Kidney (tissue), 13 donors: ENCODE measurements at regions not wholly inside any gene's neighbourhood (a gene's known extent, or its start where the extent isn't known, plus 50 kb on each side); places are given as distances from the start of the nearest gene placed in this dataset.

Source experiments
- DNase-seq, 5 donors: peaks; one replicate each; pipeline ENCODE4 v3.0.0-alpha.2; 2013 to 2020
- FAIRE-seq: peaks from 2 replicates; lab custom pipeline; 2012; peaks lifted over from hg19 to GRCh38; lab: Jason Lieb, UNC
- H3K27ac ChIP-seq, 2 donors: one replicate each; pipeline ENCODE4 v1.7.0; 2013; ENCODE audit warnings: low read depth in 2 of 2, low read length in 2 of 2, inconsistent platforms in 1 of 2
- H3K27me3 ChIP-seq: one replicate; pipeline ENCODE4 v1.7.1; 2013; ENCODE audit warnings: low read length, inconsistent platforms; ENCODE audit not compliant: control insufficient read depth, insufficient read depth
- H3K36me3 ChIP-seq, 3 donors: one replicate each; pipeline versions ENCODE4 v1.7.0 to v1.7.1; 2013; ENCODE audit warnings: low read length in 3 of 3, control low read depth in 1 of 3, inconsistent platforms in 1 of 3; ENCODE audit not compliant: insufficient read depth in 3 of 3, control insufficient read depth in 2 of 3
- H3K4me1 ChIP-seq, 3 donors: one replicate each; pipeline versions ENCODE4 v1.7.0 to v1.7.1; 2013; ENCODE audit warnings: low read length in 3 of 3, inconsistent platforms in 1 of 3, low read depth in 1 of 3; ENCODE audit not compliant: control insufficient read depth in 2 of 3, insufficient read depth in 2 of 3
- H3K4me3 ChIP-seq, 3 donors: one replicate each; pipeline versions ENCODE4 v1.7.0 to v1.8.1; 2013; ENCODE audit warnings: low read length in 3 of 3, control low read depth in 1 of 3, inconsistent platforms in 1 of 3
- H3K9ac ChIP-seq, 3 donors: one replicate each; pipeline versions ENCODE4 v1.7.0 to v1.7.1; 2013; ENCODE audit warnings: low read length in 3 of 3, control low read depth in 1 of 3, inconsistent platforms in 1 of 3
- H3K9me3 ChIP-seq, 3 donors: one replicate each; pipeline versions ENCODE4 v1.7.0 to v1.7.1; 2013; ENCODE audit warnings: low read length in 3 of 3, control low read depth in 1 of 3, inconsistent platforms in 1 of 3; ENCODE audit not compliant: control insufficient read depth in 2 of 3, insufficient read depth in 1 of 3
- intact Hi-C: fragments of 100-400 bp; cut with DNase I; formaldehyde crosslinking; loops from one replicate; pipeline ENCODE4 v1.11.1; 2022
- TF ChIP-seq, protein P1 (sequence below): IDR thresholded peaks from 3 replicates; pipeline ENCODE4 v1.5.1; 2012; ENCODE audit warnings: mild to moderate bottlenecking, moderate library complexity, borderline replicate concordance; ENCODE audit not compliant: insufficient read depth; ENCODE audit errors: extremely low read depth
- donor health status: control.
- donor health status: control.
- donor health status: control.
- donor health status: control.
- donor health status: control.
- donor health status: DM: yes; HTN: yes; CAD: no.
- donor health status: Normal renal cell carcinoma (clear cell type).

DNA sequence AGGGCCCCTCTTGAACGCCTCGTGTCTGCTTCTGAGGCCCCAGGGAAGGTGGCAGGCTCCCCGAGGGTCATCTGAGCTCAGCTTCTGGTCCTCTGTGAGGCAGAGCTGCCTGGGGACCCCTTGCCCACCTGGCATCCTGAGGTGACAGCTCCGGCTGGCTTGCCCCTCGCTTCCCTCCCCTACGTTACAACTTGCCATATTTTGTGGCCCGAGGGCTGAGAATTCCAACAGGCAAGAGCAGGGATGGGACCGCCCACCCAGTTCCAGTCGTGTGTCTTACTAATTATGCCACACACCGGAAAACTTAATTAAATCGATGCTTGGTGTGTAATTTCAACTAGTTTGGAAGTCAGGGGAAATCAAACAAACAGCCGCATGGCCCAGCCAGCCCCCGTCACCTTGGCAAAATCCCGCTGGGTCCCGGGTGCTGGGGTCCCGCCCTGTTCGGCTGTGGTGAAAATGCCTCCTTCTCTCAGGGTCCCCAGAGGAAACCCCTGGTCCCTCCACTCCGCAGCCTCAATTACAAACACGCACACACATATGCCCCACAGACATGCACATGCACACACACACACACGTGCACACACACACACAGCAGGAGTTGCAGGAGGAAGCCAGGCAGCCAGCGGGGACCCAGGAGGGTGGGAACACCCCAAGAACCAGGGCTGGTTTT, 221.0 kb upstream of the IER5L start:
- H3K9me3 ChIP-seq = no peaks in the 10 kb centered on the region
- H3K36me3 ChIP-seq = no peaks in the 10 kb centered on the region
- H3K9ac ChIP-seq = no peak overlapping the region
- no peak for FAIRE-seq
- TF ChIP-seq, protein P1, sequence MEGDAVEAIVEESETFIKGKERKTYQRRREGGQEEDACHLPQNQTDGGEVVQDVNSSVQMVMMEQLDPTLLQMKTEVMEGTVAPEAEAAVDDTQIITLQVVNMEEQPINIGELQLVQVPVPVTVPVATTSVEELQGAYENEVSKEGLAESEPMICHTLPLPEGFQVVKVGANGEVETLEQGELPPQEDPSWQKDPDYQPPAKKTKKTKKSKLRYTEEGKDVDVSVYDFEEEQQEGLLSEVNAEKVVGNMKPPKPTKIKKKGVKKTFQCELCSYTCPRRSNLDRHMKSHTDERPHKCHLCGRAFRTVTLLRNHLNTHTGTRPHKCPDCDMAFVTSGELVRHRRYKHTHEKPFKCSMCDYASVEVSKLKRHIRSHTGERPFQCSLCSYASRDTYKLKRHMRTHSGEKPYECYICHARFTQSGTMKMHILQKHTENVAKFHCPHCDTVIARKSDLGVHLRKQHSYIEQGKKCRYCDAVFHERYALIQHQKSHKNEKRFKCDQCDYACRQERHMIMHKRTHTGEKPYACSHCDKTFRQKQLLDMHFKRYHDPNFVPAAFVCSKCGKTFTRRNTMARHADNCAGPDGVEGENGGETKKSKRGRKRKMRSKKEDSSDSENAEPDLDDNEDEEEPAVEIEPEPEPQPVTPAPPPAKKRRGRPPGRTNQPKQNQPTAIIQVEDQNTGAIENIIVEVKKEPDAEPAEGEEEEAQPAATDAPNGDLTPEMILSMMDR = no peak
- intact Hi-C loops = no loop called here
- no peak overlapping the region for H3K27ac ChIP-seq
- no peaks in the 10 kb centered on the region for H3K27me3 ChIP-seq
- peak in 3 of 5 donors; percentile 20 to 68 (median 59) for DNase-seq
- peaks cover 0 to 17% (median 5%) of the 10 kb centered on the region in 3 donors for H3K4me1 ChIP-seq
- no peak overlapping the region for H3K4me3 ChIP-seq

DNA sequence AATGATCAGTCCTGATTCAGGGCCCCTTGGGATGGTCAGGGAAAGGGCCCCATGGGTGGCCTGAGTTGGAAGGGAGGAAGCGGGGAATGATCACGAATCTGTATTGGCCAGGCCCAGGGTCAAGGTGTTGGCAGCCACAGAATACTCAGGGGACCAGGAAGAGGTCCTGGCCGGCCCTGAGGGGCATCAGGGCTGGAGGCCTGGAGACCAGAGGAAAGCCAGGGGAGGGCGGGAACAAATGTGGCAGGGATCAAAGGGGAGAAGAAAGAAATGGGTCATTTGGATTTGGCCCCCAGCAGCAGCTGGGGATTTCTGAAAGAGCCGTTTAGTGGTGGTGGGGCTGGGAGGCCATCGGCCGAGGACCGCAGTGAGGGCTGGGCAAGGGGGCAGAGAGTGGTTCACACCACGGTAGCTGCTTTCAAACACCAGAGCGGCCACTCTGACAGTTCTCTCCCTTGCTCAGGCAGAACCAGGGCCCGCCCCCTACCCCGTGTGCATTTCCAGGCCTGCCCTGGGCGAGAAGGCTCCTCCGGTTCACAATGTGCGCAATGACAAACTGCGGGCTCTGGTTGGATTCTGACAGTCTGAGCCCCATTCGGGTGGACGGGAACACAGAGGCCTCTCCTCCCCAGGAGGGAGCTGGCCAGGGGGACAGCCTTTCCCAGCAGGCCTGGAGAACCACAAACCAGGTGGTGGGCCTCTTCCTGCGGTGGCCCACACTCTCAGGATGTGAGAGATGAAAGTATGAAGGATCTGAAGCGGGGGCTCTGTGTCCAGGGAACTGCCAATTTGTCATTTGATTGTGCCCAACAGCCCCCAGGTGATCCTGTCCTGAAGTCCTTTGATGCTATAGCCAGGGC, 220.3 kb upstream of the IER5L start:
- Histone ChIP-seq H3K27ac (no peak overlapping the region), H3K9ac (no peak overlapping the region), H3K36me3 (no peaks in the 10 kb centered on the region), H3K4me3 (no peak overlapping the region), H3K27me3 (no peaks in the 10 kb centered on the region), H3K9me3 (no peaks in the 10 kb centered on the region), H3K4me1 (peaks cover 0 to 11% (median 4%) of the 10 kb centered on the region in 3 donors)
- intact Hi-C loops = no loop called here
- TF ChIP-seq, protein P1 = no peak
- peak in 3 of 5 donors; percentile 39 to 71 (median 57) for DNase-seq
- no peak for FAIRE-seq

DNA sequence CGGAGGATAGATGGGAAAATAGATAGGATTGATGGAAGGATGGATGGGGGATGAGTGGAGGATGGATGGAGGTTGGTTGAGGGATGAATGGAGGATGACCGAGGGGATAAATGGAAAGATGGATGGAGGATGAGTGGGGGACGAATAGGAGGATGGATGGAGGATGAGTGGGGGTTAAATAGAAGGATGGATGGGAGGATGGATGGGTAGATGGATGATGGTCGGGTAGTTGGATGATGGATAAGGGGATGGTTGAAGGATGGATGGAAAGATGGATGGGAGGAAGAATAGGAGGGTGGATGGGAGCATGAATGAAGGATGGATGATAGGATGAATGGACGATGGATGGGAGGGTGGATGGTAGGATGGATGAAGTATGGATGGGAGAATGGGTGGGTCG, 219.3 kb upstream of the IER5L start:
- H3K27ac ChIP-seq = no peak overlapping the region
- no peak for DNase-seq
- intact Hi-C loops = no loop called here

More for the DNA sequence above, 219.3 kb upstream of the IER5L start:
- Histone ChIP-seq H3K9me3 (no peaks in the 10 kb centered on the region), H3K36me3 (no peaks in the 10 kb centered on the region), H3K4me1 (peaks cover 0 to 2% (median 0%) of the 10 kb centered on the region in 3 donors), H3K27me3 (no peaks in the 10 kb centered on the region), H3K4me3 (no peak overlapping the region), H3K9ac (no peak overlapping the region)
- TF ChIP-seq, protein P1 = no peak
- FAIRE-seq = no peak
